ENCODE measurements at regions not wholly inside any gene's neighbourhood (a gene's known extent, or its start where the extent isn't known, plus 50 kb on each side); places are given as distances from the start of the nearest gene placed in this dataset.

DNA sequence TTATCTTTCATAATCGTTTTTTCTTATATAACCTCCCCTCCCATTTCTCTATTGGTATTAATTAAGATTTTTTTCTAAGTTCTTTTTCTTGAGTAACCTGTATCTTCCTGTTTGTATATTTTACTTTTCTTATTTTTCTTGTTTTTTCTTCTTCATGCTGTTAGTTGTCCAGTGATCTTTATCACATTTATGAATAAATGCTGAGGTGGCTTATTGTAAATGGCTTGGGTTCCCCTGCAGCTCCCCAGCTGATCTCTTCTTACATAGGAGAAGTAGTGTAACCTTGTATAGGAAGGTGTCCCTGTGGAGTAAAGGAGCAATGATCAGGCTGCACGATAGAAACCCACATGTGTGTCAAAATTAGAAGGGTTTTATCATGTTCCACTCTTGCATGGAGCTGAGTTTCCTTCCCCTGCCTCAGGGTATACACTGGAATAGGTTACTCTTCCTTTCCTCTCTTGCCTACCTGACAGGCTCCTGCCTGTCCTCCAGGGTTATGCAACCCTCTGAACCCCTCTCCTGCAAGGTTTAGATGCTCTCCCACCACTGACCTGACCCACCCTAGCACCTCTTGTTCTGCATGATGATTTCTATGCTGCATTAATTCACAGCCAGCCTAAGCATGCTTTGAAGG, 334.8 kb upstream of the RGS6 start:
- H3K27me3 Mint-ChIP-seq (ENCODE audit: insufficient read depth, low read depth, poor library complexity) = no peaks in the 10 kb centered on the region
- H3K79me2 ChIP-seq (replicated peaks; ENCODE audit: insufficient read depth) = peaks cover 37% of the 10 kb centered on the region
- H3K36me3 Mint-ChIP-seq (ENCODE audit: low read depth) = peaks cover 26% of the 10 kb centered on the region
- no peaks in the 10 kb centered on the region for H3F3A ChIP-seq (replicated peaks; ENCODE audit: low read depth)
- no peak overlapping the region for H3K27ac ChIP-seq (ENCODE audit: low read depth)
- DNase-seq (ENCODE audit: low spot score) (no peak), ATAC-seq (no peak)
- peaks cover 4% of the 10 kb centered on the region; the same call in 1 of the 2 replicates for H3K4me1 ChIP-seq (ENCODE audit: insufficient read depth)
- no peaks in the 10 kb centered on the region for H3K9me2 ChIP-seq (ENCODE audit: insufficient read depth)
- no peak overlapping the region for H3K27ac Mint-ChIP-seq
- H3K27me3 ChIP-seq (ENCODE audit: insufficient read depth) = no peaks in the 10 kb centered on the region
- H3K4me3 ChIP-seq = no peak overlapping the region
- H3K4me3 Mint-ChIP-seq = no peak overlapping the region
- peaks cover 4% of the 10 kb centered on the region for H3K36me3 ChIP-seq (ENCODE audit: insufficient read depth)
- H3K4me1 Mint-ChIP-seq = peaks cover 10% of the 10 kb centered on the region; the same call in 2 of the 3 replicates
- H3K9me3 Mint-ChIP-seq = peaks cover 13% of the 10 kb centered on the region
- TF ChIP-seq POLR2AphosphoS5 (IDR thresholded peaks at IDR 0.05; ENCODE audit: low read depth) (no peak), STAT1 (IDR thresholded peaks at IDR 0.05; ENCODE audit: unreplicated experiment) (no peak), CREB1 (CRISPR knock-in tag; IDR thresholded peaks at IDR 0.05; ENCODE audit: low read depth) (no peak), EZH2phosphoT487 (IDR thresholded peaks at IDR 0.05; ENCODE audit: unreplicated experiment) (no peak), ETS1 (IDR thresholded peaks at IDR 0.05) (no peak), CTCF (conservative IDR thresholded peaks at IDR 0.05; ENCODE audit: low read depth in 2 of 2) (no peak), NANOG (IDR thresholded peaks at IDR 0.05; ENCODE audit: borderline replicate concordance) (no peak), ZNF462 (CRISPR knock-in tag; IDR thresholded peaks at IDR 0.05) (no peak), ZNF331 (CRISPR knock-in tag; IDR thresholded peaks at IDR 0.05; ENCODE audit: low read depth) (no peak), ZNF114 (CRISPR knock-in tag; IDR thresholded peaks at IDR 0.05) (no peak), REST (IDR thresholded peaks at IDR 0.05; ENCODE audit: unreplicated experiment) (no peak), JUNB (IDR thresholded peaks at IDR 0.05; ENCODE audit: unreplicated experiment) (no peak), EZH2 (IDR thresholded peaks at IDR 0.05; ENCODE audit: low read depth, unreplicated experiment) (no peak)
- H3K4me2 ChIP-seq = no peak overlapping the region
- no peaks in the 10 kb centered on the region for H4K20me1 ChIP-seq (replicated peaks; ENCODE audit: insufficient read depth)
- H2AFZ ChIP-seq = no peak overlapping the region

All from GM23338 (cell line).